HG02885 (cell line): ENCODE measurements at regions not wholly inside any gene's neighbourhood (a gene's known extent, or its start where the extent isn't known, plus 50 kb on each side); places are given as distances from the start of the nearest gene placed in this dataset.

Experiments used
- ATAC-seq: cut with Tn5 transposase; IDR thresholded peaks from one replicate; pipeline ENCODE4 v1.9.1; 2021; ENCODE audit warnings: mild to moderate bottlenecking; ENCODE audit not compliant: unreplicated experiment, poor library complexity

DNA sequence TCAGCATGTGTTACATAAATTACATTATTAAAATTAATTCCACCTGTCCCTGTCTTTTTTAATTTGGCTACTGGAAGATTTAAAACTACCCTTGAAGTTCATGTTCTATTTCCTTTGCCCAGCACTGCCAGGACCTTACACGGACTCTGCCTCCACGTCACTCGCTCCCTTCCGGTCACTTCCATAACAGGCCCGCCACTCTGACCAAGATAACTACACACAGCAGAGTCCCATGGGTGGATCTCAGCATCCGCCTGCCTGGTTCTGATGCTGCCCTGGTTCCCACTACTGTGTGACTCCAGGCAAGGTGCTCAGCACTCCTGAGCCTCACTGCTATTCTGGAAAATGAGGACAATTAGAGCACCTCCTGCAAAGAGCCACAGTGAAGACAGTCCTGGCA is 153.3 kb upstream of the ERG start:
- ATAC-seq, result no peak

DNA sequence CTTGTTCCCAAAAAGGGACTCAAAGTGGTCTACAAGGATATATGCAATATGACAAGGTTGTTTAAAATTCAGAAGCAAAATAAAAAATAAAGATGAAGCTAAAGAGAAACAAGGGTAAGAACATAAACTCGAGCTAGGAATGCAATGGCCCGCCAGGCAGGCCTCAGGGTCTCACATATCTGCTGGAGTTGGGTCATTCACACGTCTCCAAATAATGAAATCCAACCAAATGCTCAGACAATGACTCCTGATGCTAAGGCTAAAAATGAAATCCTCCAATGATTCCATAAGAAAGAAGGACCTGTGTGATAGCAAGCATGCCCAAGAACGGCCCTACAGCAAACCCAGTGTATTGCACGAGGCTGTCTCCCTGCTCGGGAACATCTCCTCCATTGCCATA is 153.3 kb upstream of the ETS2 start:
- ATAC-seq, result no peak

DNA sequence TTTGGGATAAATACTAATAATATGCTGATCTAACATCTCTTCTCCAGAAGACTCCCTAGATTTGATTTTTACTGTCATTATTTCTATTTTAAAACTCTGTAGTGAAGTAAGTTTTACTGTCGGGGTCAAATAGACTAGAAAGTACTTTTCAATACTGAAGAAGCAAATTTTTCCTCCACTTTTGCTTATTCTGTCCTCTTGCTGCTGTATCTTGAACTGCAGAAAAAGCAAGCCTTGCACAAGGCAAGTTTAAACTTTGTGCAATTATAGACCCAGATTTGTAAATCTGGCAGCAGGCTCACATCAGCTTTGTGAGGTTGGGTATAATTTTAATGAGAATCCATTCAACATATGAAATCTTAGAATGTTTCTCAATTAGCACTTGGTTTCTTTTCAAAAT is 151.1 kb upstream of the ETS2 start:
- no peak for ATAC-seq

DNA sequence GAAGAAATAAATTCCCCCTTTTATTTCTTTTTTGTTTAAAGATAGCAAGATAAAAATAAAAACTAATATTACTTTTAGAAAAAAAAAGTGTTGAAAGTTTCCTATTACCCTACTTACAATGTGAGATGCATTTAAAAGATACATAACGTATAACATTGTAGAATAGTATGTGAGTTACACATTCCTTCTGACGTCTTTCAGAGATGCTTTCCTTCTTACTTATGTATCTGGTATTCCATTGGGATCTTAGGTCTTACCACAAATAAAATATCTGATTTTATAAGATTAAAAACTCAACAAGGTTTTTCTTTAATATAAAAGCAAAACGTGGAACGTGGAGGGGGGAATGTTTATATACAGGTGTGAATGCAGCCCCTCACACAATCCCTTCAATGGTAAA is 147.2 kb upstream of the ETS2 start:
- ATAC-seq, result no peak

DNA sequence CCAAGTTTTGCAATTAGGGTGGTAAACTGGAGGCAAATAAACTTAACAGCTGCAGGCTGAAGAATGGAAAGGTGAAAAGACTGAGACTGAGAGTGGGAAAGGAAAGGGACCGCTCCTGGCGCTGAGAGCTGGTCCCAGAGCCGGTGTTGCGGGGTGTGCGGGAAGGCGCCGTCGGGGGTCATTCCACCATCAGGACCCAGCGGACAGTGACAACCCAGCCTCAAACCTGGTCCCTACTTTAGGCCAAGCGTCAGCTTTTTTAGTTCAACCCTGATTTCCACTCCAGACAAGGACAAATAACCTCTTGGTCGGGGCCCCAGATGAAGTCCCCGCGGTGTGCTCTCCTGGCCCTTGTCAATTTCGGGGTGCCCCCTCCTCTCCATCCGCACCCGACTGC is 145.8 kb upstream of the ETS2 start:
- ATAC-seq, result no peak

DNA sequence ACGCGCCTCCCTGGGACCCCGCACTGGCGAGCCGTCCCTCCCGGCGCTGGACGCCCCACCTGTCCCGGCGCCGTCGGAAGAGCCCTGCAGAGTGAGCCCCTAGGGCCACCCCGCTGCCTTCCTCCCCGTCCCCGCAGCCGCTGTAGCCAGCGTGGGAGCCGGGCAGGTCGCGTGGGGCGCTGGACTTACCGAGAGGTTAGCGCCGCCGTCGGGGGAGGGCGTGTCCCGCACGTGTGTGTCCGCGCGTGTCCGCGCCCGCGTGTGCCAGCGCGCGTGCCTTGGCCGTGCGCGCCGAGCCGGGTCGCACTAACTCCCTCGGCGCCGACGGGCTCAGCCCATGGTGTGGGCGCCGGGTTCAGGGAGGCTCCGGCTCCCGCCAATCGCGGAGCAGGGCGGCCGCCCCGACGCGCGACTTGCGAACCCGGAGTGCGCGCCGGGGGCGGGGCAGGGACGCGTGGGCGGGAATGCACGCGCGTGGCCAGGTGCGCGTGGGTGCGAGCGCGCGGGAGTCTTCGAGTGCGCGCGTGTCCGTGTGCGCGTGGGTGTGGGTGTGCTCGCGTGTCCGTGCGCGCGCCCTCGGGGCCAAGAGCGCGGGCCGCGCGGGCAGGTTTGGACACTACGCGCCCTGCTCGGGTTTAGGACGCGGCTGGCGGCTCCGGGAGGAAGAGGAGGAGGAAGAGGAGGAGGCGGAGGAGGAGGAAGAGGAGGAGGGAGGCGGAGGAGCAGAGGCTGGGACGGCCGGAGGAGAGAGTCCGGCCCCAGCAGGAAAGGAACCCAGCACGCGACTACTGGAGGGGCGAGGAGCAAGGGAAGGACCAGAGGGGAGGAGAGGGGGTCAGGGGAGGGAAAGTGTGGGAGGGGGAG is 145.2 kb upstream of the ETS2 start:
- ATAC-seq, result no peak

DNA sequence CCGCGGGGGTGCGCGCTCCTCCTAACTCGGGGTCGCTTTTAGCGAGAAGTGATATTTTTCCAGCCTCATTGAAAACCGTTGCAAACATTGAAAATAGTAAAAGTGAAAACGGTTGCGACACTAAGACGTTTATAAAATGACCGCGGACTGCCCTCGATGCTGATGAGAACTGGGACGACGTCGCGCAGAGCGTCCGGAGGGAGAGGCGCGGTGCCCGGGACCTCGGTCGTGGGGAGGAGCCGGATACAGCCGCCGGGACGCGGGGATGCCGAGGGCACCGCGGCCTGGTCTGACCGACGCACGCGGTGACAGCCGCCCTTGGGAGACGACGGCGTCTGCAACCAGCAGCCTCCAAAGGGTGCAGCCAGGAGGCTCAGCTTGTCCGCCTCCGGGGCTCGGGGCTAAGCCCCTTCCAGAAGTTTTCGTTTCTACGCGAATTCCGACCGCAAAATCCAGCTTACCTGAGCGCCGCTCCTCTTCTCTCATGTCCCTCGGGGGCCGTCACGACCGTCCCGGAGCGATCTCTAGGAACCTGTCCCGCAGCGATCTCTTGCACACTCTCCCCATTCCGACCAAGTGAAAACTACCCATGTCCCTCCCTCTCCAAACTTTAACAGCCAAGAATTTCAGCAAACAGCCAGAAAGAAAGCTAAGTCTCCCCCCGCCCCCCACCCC is 144.4 kb upstream of the ETS2 start:
- no peak for ATAC-seq

DNA sequence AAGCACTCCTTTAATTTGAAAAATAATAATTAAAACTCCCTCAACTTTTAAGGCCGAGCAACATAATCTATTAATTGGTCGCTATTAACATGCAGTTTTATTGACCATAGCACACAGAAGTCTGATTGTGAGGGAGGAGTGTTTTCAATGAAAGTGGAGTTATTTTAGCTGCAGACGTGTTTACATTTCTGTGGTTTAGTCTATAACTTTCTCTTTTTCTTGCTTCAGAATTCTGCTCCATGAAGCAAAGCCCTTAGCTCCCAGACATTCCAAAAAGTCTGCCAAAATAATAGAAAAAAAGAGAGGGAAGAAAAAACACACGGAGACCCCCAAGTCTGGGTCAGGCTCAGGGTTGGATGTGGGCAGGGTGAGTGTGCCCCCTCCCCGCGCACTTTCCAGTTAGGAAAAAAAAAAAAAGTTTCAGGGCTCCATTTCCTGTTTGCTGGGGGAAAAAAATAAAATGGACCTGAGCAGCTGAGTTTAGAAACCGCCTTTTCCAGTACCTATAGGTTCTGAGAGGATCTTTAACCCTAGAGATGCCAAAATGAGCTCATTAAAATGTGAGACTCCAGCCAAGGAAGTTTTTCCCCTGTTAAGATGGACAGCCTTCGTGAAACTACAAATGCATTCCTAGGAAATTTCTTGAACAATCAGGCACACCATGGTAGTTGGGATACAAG is 143.7 kb upstream of the ETS2 start:
- no peak for ATAC-seq

DNA sequence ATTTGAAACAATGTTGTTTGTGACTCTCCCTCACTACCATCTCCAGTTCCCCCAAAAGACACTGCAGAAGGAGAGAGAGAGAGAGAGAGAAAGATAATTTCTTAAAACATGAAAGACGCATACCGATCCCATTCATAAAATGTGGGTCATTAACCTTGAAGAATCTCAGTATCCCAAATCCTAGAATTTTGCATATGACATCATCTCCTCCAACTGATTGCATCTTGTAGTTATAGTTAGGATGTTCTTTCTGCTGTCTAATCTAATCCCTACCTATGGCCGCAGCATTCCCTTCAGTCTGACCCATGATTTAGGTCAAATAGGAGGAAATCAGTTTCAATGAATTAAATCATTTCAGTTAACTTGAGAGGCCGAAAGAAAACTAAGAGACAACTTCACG is 142.4 kb upstream of the ETS2 start:
- no peak for ATAC-seq

DNA sequence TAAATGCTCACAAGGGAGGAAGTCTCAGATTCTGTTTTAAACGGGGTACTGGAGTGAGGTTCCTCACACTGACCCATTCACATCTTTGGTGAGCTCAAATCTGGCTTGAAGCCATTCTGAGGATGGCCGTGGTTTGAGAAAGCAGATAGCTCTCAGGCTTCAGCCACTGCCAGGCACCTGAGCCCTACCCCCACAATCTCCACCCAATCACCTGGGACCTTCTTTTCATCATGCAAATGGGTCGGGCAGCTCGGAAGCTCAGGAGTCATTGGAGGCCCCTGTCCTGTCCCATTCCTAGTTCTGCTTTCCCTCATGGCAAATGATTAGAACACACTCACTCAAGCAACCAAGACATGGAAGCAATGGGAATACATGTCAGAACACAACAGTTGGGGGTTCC is 141.4 kb upstream of the ETS2 start:
- no peak for ATAC-seq

DNA sequence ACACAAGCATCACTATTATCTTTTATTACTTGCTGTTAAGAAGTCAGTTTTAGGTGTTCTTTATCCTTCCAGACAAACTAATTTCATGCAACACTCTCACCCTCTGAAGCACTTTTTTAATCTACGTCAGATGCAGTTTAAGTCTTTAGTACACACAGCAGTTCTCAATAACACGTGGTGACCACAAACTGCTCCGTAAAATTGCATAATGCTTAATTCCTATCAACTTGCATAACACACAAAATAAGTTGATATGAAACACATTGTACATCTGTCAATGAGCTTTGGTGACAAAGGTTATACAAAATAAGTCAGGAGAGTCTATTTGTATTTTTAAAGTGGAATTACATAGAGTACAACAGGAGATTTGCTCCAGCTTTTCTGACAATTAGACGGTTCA is 140.9 kb upstream of the ETS2 start:
- no peak for ATAC-seq

DNA sequence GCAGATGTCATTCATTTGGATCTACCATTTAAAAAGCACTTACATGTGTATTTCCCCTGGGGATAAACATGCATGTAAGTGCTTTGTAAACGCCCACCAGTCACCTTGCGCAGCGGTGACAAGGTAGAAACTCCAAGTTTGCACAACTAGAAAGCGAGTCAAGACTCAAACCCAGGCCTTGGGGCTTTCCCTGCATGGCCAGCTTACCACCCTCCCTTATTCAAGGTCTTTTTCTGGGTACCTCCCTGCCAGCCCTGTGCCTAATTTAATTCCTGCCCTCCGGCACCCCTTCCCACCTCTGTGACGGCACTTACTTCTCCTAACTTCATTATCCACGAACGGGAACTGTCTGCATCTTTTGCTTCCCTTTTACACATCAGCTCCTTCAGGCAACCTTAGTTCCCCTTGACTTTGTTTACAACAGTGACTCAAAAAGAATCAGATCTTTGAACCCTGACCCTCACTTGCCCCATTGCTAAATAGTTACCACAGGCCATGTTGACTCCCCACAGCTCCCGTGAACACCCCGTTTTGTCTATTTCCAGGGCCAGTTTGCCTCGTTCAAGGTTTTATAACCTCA is 138.3 kb upstream of the ETS2 start:
- no peak for ATAC-seq

DNA sequence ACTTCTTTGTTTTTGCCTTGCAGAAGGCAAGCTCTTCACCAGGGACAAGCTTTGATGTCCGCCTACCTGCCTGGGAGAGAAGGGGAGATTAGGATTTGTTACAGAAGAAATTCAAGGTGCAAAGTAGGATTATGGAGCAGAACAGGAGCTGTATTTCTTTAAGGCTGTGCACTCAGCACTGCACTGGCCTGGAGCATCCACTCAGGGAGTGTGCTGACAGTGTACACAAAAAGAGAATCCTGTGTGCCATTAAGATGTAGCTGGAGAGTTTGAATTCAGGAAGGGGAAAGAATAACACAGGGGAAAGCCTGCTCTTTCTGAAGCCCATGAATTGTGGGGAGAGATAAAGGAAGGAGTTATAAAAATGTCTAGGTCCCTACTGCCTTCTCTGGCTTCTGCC is 137.7 kb upstream of the ETS2 start:
- no peak for ATAC-seq

DNA sequence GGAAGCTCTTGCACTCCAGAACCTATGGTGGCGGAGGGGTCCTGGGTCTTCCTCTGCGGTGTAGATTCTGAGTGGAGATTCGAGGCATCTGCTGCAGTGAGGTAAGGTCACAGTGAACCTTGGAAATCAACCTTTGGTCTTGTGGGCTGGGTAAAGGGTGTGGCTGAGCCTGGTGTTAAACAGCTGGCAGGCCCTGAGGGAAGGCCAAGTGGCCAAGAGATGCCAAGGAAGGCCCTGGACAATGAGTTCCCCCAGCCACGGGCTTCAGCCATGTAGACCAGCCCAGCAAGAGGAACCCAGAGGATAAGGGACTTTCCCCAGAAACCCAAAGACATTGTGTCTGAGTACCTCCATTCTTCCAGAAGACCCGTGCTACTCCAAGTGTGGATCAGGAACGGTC is 137.2 kb upstream of the ETS2 start:
- ATAC-seq, result no peak

DNA sequence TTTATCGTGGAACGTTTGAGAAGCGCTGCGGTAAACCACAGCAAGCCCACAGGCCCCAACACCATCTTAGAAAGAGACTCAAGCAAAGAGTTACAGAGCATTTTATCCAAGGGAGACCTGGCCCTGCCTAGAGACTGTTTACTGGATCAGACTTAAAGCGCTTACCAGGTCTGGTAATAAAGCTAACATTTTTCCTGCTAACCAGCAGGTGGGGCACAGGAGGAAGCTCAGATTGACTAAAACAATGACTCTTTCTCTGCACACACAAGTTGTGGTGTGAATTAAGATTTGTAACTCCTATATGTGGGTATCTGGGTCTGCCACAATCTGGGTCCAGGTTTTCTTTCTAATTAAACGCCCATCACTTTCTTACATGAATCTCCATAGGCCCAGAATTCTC is 136.5 kb upstream of the ETS2 start:
- no peak for ATAC-seq

DNA sequence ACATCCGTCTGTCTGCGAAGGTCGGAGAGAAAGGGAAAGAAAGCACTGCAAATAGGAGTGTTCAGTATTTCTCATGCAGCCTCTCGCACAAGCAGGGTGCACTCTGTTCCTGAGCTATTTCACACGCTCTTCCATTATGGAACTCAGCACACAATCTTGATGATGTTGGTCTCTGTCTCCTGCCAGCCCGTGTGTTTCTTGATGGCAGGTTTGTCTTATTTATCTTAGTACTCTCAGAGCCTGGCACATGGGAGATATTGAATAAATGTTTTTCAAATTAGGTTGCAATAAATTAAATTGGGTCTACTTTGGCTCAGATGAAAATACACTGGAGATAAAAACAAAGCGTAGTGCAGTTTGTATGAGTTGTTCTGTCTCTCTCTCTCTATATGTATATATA is 134.9 kb upstream of the ETS2 start:
- no peak for ATAC-seq

DNA sequence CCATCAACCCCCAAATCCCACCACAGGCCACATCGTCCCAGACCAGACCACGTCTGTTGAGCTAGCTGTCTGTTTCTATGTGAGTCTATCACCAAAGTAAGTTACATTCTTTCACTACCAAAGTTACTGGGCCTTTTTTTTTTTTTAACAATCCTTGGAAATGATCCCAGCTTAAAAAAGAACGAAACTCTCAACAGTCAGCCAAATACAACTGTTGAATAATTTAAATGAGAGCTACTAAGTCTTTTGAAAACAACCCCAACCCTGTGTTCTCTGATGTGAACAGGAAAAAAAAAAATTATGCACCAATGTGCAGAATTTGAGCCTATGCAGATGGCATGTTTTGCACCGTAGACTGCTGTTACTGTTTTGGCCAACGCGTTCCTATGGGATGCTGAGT is 134.0 kb upstream of the ETS2 start:
- no peak for ATAC-seq

DNA sequence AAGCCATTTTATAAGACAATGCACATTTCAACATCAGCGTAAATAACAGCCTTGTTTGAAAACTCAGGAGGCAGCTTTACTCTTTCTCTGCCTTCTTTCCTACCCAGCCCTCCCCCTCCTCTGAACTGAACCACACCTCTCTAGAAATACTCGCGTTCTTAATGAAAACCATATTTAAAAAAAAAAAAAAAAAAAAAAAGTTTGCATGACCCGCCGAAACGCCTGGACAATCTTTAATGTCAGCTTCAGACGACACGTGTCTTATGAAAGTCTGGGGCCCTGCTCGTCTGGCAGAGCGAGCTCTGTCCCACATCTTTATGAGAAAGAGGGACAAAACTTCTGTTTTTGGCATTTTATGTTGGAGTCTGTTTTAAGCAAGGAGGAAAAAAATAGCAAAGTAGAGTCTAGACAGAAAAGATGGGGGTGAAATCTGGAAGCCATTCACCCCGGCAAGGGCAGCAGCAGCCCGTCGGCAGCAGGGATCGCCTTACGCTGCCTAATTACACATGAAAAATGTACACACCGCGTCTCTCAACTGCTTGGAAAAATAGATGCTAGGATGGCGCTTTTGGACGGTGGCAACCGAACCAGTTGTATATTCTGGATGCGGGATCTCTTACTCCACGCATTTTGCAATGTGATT is 130.4 kb upstream of the ETS2 start:
- no peak for ATAC-seq

DNA sequence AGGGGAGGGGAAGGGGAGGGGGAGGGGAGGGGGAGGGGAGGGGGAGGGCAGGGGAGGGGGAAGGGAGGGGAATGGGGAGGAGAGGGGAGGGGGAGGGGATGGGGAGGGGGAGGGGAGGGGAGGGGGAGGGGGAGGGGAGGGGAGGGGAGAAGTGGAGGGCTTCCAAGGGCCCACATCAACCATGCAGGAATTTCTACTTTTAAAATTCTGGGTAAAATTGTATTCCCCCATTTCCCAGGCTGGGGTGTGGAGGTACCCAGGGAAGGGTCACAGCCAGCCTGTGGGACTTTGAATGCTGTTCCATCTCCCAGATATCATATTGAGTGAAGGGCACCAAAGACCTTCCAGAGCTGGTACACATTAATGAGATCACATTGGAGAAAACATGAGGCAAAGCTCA is 126.9 kb upstream of the ETS2 start:
- ATAC-seq, result no peak

DNA sequence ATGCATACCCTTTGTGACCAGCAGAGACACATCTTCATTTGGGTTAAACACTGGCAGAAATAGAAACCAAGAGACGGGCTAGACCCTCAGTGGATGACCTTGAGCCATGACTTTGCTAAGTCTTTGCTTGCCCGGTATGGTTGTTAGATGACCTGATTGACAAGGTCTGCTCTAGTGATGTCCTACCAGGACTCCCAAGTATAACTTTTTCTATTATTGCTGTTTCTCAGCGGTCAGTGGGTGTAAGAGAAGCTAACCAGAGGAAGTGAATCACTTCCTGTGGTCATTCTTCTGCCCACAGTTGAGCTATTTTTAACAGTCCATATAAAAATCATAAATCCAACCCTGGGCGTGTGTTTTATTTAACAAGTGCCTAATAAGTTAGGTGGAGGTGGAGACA is 126.2 kb upstream of the ETS2 start:
- ATAC-seq, result peak; percentile 73

DNA sequence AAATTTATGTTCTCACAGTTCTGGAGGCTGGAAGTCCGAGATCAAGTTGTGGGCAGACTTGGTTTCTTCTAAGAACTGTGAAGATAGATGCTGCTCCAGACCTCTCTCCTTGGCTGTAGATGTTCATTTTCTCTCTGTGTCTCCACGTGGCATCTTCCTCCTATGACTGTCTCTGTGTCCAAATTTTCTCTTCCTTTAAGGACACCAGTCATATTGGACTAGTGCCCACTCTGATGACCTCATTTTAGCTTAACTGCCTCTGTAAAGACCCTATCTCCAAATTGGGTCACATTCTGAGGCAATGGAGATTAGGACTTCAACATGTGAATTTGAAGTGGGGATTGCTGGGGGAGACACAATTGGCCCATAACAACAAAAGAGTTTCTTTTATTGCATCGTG is 125.3 kb upstream of the ETS2 start:
- ATAC-seq, result no peak
